SKM-1 treated with dmso at 0.1 percent for 144 hours (cell line): ENCODE measurements at regions not wholly inside any gene's neighbourhood (a gene's known extent, or its start where the extent isn't known, plus 50 kb on each side); places are given as distances from the start of the nearest gene placed in this dataset.
A peak's percentile ranks its signal among the peaks of the same experiment; 100 is the strongest.
"Not testable (repeated sequence)": the region's sequence is repeated elsewhere in the genome, so short reads cannot be mapped to it uniquely, and the experiment has no call there.

Experiments used
- DNase-seq: peaks from one replicate; lab custom pipeline; 2025; ENCODE audit not compliant: unreplicated experiment; lab: John Stamatoyannopoulos, UW

DNA sequence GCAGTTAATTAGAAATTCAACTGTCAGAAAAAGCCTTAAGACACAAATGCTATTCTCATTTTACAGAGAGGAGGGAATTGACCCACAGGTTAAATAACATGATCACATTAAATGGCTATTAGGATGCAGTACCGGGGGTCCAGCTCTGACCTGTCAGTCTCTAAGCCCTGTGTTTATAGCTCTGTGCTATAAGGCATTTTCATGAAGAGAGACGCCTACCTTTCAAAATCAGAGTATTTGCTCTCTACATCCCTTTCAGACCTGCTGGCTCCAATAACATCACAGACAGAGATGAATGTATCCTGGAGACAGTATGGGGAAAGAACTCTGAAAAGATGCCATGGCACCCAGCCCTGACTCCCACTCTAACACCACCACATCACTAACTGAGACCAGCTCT, 189.9 kb upstream of the PRSS58 start:
- DNase-seq, result no peak

DNA sequence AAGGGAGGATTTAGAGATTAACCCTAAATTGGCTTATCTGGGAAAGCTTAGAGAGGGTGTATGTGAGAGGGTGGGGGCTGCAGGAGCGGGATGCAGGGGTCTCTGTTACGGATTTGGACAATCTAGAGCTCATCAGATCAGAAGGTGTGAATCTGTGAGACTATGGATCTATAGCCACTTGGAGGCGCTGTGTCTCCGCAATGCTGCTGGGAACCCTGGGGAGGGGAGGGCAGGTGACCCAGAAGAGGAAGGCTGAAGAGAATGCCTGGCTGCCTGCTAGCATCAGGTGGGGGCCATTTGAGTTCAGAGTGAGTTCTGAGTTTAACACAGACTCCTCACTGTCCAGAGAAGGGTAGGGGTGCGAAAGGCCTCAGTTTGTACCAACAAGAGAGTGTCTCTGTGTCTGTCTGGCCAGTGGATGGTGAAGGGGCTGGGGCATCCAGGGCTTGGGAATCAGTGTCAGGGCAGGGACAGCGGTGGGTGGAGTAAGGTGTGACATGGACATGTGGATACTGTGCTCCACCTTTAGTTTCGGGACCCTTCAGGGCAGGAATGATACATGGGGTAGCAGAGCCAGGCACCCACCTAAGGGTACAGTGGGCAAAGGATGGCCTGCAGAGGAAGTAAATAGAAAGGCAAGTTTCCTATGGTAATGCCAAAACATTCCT, 187.3 kb upstream of the PRSS58 start:
- DNase-seq, result peak; percentile 18

DNA sequence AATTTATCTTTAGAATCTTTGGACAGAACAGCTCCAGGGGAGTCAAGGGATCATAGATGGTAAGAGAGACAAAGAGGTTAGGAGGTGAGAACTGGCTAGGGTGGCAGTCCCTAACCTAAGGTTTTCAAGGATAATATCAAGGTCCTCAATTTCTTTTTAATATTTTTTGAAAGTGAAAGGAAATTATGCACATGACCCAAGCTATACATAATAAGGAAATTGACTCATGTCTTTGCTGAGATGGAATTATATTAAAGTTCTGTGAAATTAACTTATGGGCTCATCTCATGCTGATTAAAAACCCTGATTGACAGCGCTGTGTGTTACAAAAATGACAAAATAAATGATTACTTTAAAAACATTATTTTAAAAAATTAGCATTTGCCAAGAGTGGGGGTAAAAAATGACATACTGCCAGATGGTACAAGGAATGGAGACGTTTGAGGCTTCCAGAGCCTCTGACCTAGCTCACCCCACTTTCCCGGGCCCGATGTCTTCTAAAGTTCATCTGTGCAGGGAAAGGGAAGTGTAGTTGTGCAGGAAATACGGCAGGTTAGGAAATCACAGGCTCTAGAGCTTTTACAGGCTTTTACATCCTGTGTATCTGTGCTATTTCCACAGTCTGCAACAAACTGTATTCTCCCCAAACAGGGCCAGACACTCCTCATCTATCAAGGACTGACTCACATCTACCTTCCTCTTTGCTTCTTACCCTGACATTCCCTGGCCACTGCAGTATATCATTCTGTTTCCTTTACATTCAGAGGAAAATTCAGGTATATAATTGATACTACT, 185.6 kb upstream of the PRSS58 start:
- DNase-seq, result peak; percentile 96

DNA sequence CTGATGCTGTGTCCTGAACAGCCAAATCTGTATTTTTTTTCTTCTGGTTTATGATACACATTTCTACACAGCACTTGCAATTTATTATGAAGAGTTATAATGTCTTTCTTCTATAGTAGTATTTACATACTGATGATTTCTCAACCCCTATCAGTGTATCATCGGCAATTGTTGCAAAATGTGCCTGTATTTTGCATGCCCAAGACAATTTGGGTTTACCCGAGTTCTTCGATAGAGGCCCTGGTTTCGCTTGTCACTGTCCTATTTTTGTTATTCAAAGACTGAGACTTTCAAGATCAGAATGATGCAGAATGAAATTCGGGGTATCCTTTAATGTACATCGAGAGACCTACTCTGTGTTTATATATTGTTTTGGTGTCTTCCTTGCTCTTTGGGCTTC, 184.5 kb upstream of the PRSS58 start:
- DNase-seq, result no peak

DNA sequence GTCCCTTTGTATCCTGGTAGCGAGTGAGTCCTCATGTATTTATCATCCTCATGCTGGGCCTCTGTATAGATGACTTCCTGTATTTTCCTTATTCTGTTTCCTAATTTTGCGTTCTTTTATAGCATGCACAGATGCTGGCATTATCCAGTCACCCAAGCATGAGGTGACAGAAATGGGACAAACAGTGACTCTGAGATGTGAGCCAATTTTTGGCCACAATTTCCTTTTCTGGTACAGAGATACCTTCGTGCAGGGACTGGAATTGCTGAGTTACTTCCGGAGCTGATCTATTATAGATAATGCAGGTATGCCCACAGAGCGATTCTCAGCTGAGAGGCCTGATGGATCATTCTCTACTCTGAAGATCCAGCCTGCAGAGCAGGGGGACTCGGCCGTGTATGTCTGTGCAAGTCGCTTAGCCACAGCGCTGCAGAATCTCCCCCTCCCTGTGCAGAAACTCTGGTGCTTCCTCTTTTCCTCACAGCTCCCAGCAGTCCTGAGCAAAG, 183.1 kb upstream of the PRSS58 start:
- peak; percentile 75 for DNase-seq

DNA sequence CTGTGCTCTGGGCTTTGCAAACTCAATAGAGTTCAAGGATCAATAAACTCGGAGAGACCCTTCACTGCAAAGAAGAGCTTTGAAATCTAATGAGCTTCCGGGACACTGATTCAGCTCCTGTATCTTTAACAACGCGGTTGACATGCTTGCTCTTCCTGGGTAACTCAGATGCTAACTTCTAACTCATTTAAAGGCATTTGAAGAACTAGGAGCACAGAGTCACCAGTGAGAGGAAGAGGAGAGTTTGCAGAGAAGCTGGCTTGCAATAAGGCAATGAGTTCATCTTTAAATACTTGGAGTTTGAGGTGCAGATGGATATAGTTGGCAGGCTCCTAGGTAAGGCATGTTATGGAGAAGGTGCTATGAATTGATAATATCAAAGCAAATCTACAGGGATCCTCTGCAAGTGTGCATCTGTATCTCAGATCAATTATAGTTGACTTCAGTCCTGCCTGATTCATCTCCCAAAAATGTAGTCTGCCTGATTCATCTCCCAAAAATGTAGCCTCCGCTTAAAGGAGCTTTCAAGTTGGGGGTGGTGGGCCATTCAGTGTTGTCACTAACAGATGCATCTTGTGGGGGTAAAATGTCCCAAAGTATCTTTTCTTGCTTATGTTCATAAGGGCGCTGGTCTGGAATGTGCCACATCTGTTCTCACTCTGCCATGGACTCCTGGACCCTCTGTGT, 182.5 kb upstream of the PRSS58 start:
- no peak for DNase-seq

DNA sequence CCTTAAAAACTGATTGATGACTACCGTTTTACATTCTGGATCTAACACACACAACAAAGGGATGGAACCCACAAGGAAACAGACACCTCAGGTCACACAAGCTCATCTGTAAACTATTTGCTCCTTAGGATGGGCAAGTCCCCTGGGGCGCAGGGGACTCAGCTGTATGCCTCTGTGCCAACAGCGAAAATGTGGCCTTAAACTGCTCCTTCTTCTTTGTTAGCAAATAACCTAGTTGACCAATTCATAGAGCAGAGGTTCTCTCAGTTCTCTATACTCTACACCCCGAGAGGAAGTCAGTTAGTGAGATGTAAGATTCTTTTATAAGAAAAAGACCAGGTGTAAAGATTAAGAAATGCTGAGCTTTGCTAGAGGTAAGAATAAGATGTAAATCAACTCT, 181.9 kb upstream of the PRSS58 start:
- DNase-seq, result peak; percentile 42

DNA sequence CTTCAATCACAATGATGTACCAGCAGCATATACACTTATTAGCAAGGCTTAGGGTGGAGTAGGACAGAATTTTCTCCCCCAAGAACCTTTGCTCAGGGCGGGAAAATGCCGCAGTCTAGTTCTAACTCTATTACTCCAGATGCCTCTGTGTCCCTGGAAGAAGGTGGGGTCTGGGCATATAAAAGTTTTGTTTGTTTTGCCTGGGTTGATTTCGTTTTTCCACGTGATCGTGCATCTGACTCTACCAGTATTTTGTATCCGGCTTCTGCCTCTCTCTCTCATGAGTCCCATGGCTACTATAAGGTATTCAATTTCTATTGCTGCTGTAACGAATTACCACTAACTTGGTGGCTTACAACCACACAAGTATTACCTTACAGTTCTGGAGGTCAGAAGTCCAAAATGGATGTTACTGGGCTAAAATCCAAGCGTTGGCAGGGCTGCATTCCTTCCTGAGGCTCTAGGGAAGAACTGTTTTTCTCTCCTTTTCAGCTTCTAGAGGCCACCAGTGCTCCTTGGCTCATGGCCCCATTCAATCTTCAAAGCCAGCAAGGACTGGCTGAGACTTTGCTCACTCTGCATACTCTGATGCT, 181.2 kb upstream of the PRSS58 start:
- no peak for DNase-seq

DNA sequence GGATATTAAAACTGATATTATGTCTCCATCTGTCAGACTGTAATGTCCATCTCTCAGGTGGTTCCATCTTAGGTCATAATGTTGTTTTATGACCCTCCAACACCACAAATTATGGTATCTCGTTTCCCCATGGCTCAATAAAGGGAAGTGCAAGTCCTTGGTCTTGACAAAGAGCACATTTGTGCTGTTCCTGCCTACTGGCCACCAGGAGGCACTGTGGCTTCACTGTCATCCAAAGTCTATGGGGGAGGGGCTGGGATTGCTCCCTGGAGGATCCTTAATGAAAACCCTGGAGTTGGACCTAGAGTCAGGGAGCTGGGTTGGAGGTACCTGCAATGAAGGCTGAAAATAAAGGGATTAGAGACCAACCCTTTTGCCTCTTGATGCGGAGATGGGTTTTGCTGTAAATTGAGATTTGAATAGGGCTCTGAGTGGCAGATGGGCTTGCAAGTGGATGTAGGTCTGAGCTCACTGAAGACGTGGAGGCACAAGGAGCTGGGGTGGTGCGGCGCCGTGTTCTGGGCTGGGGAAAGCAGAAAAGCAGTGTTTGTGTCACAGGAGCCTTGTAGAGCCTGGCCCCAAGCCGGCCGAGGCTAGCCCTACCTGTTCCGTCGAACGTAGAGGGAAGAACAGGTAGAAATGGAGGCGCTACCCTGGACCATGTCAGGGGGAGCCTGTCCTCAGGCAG, 180.5 kb upstream of the PRSS58 start:
- DNase-seq, result peak; percentile 70

DNA sequence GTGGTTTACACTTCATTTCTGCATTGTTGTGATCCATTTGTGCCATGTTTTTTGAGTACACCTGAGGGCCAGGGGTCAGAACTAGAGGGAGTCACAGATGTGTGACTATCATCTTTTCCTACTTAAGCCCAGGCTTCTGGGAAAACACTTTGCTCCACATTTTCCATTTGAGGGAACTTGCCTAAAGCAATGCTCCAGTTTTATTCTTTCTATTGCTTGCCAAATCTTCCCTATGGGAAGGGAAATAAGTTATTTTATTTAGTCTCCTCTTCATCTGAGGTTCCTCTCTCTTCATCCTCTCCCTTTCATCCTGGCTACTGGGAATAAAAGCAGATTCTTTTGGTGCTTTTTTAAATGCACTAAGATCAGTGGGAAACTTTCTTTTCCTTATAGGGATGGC, 179.9 kb upstream of the PRSS58 start:
- DNase-seq, result no peak

DNA sequence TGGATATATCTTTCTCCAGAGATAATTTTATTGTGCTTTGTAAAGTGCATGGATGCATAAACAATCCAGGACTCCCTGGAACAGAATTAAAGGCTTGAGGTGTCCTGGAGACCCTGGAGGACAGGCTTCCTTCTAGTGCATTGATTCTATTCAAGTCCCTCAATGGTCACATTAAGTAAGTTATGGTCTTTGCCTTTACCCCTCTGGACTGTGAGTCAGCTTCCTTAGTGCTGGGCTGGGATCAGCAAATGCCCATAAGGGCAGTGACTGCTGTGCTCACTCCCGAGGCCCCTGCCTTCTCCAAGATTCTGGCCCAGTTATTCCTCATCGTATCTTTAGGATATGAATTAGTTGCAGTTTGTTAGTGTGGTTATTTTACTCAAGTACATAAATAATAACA, 178.7 kb upstream of the PRSS58 start:
- no peak for DNase-seq

DNA sequence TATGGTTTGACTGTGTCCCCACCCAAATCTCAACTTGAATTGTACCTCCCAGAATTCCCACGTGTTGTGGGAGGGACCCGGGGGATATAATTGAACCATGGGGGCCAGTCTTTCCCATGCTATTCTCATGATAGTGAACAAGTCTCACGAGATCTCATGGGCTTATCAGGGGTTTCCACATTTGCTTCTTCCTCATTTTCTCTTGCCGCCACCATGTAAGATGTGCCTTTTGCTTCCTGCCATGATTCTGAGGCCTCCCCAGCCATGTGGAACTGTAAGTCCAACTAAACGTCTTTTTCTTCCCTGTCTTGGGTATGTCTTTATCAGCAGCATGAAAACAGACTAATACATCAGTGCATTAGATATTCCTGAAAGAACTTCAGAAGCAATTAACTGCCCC, 177.7 kb upstream of the PRSS58 start:
- not testable (repeated sequence) for DNase-seq

DNA sequence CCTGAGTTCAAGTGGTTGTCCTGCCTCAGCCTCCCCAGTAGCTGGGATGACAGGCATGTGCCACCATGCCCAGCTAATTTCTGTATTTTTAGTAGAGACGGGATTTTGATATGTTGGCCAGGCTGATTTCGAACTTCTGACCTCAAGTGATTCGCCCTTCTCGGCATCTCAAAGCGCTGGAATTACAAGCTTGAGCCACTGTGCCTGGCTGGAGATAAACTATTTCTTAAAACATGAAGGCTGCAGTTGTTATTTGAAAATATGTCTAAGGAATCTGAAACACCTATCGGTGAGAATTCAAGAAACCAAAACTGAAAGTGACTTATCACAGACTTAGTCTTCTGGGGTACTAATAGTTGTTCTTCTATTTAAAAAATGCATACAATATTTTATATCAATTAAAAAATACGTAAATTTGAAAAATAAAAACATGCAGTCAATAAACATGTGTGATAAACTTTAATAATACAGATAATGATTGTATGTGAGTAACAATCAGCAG, 176.9 kb upstream of the PRSS58 start:
- no peak for DNase-seq

DNA sequence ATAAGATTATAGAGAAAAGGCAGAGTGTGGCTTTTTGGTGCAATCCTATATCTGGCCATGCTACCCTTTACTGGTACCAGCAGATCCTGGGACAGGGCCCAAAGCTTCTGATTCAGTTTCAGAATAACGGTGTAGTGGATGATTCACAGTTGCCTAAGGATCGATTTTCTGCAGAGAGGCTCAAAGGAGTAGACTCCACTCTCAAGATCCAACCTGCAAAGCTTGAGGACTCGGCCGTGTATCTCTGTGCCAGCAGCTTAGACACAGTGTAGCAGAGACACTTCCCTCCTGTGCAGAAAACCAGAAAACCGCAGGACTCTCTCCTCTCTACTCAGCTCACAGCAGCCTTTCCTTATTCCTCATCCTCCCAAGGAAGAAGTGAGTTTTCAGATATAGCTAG, 176.3 kb upstream of the PRSS58 start:
- DNase-seq, result peak; percentile 12

DNA sequence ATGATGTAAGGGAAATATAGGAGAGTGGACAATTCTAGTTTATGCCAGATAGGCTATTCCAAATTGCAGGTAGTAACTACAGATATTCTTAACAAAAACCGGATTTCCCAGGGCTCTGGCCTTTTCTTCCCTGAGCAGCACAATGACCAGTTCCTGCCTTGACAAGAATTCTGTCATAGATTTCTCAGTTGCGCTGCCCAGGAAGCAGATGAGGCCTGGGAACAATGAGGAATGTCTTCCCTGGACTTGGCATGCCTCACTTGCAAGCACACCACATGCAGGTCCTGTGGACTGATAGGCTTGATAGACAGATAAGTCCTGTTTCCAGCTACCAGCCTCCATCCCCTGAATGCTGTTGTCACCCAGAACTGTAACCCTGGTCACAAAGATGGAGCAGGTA, 174.5 kb upstream of the PRSS58 start:
- DNase-seq, result no peak

DNA sequence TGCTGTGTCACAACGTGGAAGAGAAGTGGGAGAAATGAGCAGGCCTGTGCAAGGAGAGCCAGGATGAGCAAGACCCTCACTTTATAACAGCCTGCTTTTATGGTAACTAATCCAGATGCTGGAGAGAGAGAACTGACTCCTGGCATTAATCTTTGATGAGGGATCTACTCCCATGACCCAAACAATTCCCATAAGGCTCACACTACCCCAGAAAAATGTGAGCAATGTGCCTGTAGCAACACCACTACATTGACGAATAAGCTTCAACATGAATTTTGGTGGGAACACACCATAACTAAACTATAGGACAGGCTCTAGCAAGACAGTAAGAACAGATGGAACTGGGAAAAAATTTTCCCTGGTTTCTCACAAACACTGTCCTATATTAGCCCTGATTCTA, 173.6 kb upstream of the PRSS58 start:
- no peak for DNase-seq

DNA sequence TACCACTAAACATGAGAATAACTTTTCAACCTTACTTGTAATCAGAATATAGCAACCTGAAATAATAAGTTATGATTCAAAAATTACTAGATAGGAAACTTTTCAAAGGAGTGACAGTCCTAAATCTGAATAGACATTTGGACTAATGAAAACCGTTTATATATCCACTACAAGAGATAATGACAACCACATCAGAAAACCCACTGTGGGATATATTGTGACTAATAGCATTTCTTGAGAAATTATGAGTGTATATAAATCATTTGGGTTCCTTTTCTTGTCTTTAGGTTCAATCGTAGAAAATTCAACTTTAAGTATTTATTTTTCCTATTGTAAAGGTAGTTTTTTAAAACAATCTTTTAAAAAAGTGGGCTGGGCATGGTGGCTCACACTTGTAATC, 170.2 kb upstream of the PRSS58 start:
- no peak for DNase-seq

DNA sequence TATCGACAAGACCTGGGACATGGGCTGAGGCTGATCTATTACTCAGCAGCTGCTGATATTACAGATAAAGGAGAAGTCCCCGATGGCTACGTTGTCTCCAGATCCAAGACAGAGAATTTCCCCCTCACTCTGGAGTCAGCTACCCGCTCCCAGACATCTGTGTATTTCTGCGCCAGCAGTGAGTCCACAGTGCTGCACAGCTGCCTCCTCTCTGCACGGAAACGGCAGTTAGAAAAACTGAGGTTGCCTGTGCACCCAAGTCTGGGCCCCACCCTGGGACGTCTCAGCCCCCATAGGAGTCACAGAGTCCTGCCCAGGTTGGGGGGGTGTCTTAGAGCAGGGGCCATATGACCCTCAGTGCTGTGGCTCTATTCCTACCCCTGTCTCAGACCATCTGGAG, 167.4 kb upstream of the PRSS58 start:
- no peak for DNase-seq

DNA sequence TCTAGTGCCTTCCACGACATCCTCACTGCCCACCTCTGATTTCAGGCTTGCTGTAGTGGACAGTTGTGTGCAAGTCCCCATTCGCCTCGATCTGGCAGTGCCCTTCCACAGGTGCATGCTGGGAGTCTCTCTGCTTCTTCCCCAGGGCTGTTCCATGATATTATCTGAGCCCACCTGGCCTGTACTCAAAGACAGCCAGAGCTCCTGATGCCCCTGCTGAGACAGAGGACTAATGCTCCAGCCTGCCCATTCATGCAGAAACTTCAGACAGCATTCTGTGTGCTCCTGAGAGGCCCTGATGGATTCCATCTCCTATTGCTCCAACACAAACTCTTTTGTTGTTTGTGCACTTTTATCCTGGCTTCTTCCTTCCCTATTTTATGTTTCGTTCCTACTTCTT, 164.8 kb upstream of the PRSS58 start:
- no peak for DNase-seq

DNA sequence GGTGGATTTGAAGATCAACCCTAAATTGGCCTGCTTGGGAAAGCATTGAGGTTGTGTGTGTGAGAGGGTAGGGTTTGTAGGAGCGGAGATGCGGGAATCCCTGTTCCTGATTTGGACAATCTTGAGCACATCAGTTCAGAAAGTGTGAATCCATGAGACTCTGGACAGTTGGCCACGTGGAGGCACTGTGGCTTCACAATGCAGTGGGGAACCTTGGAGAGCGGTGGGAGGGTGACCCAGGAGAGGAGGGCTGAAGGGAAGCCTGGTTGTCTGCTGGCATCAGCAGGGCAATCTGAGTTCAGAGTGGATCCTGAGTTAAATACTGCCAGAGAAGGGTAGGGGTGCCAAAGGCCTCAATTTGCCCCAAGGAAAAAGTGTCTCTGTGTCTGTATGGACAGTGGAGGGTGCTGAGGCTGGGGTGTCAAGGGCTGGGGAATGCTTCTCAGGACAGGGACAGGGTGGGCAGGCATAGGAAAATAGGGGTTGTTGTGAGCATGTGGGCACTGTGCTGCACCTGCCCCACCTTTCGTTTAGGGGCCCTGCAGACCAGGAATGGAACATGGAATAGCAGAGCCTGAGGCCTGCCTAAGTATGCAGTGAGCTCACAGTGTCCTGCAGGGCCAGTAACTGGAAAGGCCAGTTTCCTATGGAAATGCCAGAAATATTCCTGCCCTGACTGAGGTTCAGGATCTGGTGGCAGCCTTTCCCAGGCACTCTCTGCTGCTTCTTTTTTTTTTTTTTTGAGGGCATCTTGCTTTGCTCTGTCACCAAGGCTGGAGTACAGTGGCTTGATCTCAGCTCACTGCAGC, 162.9 kb upstream of the PRSS58 start:
- DNase-seq, result no peak
